GM23338 (cell line): ENCODE measurements at regions not wholly inside any gene's neighbourhood (a gene's known extent, or its start where the extent isn't known, plus 50 kb on each side); places are given as distances from the start of the nearest gene placed in this dataset.

Experiments used
- CREB1 ChIP-seq: fragments of 250-450 bp; sonication (Bioruptor Pico); IDR thresholded peaks from 2 replicates; pipeline ENCODE4 v1.5.0; 2020; ENCODE audit warnings: low read depth, mild to moderate bottlenecking, moderate library complexity
- EZH2 ChIP-seq: fragments of 200-600 bp; sonication (generic); IDR thresholded peaks from one replicate; pipeline ENCODE4 v1.8.0; 2017; ENCODE audit warnings: antibody characterized with exemption, mild to moderate bottlenecking, low read depth; ENCODE audit not compliant: unreplicated experiment
- EZH2phosphoT487 ChIP-seq: fragments of 200-600 bp; sonication (generic); IDR thresholded peaks from one replicate; pipeline ENCODE4 v1.8.1; 2018; ENCODE audit warnings: antibody characterized with exemption; ENCODE audit not compliant: unreplicated experiment
- JUNB ChIP-seq: IDR thresholded peaks from one replicate; pipeline ENCODE4 v1.6.1; 2016; ENCODE audit warnings: antibody characterized with exemption; ENCODE audit not compliant: unreplicated experiment
- NANOG ChIP-seq: IDR thresholded peaks from 2 replicates; pipeline ENCODE4 v1.6.1; 2016; ENCODE audit warnings: antibody characterized with exemption, borderline replicate concordance
- POLR2AphosphoS5 ChIP-seq: IDR thresholded peaks from 2 replicates; pipeline ENCODE4 v1.6.1; 2016; ENCODE audit warnings: antibody characterized with exemption, low read depth
- STAT1 ChIP-seq: IDR thresholded peaks from one replicate; pipeline ENCODE4 v1.6.1; 2016; ENCODE audit warnings: antibody characterized with exemption; ENCODE audit not compliant: unreplicated experiment
- ZNF114 ChIP-seq: fragments of 250-450 bp; sonication (Bioruptor Pico); IDR thresholded peaks from 2 replicates; pipeline ENCODE4 v1.5.0; 2020; ENCODE audit warnings: mild to moderate bottlenecking, moderate library complexity
- TF ChIP-seq, protein P1 (sequence below), 2 experiments: fragments of 200-600 bp in 1 of 2; sonication (generic) in 1 of 2; conservative IDR thresholded peaks; 2 replicates each; pipeline versions ENCODE4 v1.5.1 to v1.6.1; 2016 to 2017; ENCODE audit warnings: antibody characterized with exemption in 2 of 2, low read depth in 2 of 2, mild to moderate bottlenecking in 2 of 2, moderate library complexity in 1 of 2
- TF ChIP-seq, protein P2 (sequence below): IDR thresholded peaks from one replicate; pipeline ENCODE4 v1.6.1; 2018; ENCODE audit warnings: antibody characterized with exemption; ENCODE audit not compliant: unreplicated experiment
- TF ChIP-seq, protein P3 (sequence below): IDR thresholded peaks from 2 replicates; pipeline ENCODE4 v1.6.1; 2016; ENCODE audit warnings: antibody characterized with exemption
- TF ChIP-seq, protein P4 (sequence below): fragments of 250-450 bp; sonication (Bioruptor Pico); IDR thresholded peaks from 2 replicates; pipeline ENCODE4 v1.5.0; 2020; ENCODE audit warnings: mild to moderate bottlenecking, moderate library complexity

DNA sequence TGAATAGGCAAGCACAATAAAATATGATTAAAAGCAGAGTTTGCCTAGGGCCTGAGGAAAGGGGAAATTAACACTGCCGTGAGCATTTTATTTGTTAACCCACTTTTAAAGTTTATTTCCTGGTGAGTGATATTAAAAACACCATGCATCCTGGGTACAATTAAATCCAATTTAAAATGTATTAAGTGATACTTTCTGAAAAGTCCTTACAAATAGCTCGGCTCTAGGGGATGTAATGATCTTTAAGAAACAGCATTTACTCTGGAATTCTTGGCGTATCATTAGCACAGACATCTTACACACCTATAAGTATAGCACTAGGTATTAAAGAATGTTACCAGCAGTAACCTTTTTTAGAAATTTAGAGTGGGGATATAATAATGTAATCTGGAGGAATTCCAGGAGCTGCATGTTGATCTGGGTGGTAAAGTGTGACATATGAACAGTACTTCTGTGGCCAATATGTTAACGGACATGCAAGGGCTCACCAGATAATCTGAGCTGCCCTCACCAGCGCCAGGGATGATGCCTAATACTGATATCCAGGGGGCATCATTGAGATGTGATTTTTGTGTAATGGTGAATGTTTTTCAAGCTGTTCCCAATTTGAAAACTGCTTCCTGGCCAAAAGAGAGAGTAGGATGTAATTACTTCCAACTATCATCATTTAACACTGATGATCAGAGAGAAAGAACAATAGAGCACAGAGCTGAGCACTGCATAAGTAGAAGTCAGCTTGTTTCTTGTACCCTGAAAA lies 235.9 kb downstream of the DSEL start:
- TF ChIP-seq, protein P1, sequence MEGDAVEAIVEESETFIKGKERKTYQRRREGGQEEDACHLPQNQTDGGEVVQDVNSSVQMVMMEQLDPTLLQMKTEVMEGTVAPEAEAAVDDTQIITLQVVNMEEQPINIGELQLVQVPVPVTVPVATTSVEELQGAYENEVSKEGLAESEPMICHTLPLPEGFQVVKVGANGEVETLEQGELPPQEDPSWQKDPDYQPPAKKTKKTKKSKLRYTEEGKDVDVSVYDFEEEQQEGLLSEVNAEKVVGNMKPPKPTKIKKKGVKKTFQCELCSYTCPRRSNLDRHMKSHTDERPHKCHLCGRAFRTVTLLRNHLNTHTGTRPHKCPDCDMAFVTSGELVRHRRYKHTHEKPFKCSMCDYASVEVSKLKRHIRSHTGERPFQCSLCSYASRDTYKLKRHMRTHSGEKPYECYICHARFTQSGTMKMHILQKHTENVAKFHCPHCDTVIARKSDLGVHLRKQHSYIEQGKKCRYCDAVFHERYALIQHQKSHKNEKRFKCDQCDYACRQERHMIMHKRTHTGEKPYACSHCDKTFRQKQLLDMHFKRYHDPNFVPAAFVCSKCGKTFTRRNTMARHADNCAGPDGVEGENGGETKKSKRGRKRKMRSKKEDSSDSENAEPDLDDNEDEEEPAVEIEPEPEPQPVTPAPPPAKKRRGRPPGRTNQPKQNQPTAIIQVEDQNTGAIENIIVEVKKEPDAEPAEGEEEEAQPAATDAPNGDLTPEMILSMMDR (conservative IDR thresholded peaks at IDR 0.05; ENCODE audit: low read depth in 2 of 2) = no peak
- TF ChIP-seq, protein P2, sequence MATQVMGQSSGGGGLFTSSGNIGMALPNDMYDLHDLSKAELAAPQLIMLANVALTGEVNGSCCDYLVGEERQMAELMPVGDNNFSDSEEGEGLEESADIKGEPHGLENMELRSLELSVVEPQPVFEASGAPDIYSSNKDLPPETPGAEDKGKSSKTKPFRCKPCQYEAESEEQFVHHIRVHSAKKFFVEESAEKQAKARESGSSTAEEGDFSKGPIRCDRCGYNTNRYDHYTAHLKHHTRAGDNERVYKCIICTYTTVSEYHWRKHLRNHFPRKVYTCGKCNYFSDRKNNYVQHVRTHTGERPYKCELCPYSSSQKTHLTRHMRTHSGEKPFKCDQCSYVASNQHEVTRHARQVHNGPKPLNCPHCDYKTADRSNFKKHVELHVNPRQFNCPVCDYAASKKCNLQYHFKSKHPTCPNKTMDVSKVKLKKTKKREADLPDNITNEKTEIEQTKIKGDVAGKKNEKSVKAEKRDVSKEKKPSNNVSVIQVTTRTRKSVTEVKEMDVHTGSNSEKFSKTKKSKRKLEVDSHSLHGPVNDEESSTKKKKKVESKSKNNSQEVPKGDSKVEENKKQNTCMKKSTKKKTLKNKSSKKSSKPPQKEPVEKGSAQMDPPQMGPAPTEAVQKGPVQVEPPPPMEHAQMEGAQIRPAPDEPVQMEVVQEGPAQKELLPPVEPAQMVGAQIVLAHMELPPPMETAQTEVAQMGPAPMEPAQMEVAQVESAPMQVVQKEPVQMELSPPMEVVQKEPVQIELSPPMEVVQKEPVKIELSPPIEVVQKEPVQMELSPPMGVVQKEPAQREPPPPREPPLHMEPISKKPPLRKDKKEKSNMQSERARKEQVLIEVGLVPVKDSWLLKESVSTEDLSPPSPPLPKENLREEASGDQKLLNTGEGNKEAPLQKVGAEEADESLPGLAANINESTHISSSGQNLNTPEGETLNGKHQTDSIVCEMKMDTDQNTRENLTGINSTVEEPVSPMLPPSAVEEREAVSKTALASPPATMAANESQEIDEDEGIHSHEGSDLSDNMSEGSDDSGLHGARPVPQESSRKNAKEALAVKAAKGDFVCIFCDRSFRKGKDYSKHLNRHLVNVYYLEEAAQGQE = no peak
- TF ChIP-seq EZH2 (no peak), EZH2phosphoT487 (no peak), JUNB (no peak), POLR2AphosphoS5 (no peak), CREB1 (CRISPR knock-in tag) (no peak), ZNF114 (no peak), STAT1 (no peak), NANOG (no peak)
- TF ChIP-seq, protein P3, sequence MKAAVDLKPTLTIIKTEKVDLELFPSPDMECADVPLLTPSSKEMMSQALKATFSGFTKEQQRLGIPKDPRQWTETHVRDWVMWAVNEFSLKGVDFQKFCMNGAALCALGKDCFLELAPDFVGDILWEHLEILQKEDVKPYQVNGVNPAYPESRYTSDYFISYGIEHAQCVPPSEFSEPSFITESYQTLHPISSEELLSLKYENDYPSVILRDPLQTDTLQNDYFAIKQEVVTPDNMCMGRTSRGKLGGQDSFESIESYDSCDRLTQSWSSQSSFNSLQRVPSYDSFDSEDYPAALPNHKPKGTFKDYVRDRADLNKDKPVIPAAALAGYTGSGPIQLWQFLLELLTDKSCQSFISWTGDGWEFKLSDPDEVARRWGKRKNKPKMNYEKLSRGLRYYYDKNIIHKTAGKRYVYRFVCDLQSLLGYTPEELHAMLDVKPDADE = no peak
- TF ChIP-seq, protein P4, sequence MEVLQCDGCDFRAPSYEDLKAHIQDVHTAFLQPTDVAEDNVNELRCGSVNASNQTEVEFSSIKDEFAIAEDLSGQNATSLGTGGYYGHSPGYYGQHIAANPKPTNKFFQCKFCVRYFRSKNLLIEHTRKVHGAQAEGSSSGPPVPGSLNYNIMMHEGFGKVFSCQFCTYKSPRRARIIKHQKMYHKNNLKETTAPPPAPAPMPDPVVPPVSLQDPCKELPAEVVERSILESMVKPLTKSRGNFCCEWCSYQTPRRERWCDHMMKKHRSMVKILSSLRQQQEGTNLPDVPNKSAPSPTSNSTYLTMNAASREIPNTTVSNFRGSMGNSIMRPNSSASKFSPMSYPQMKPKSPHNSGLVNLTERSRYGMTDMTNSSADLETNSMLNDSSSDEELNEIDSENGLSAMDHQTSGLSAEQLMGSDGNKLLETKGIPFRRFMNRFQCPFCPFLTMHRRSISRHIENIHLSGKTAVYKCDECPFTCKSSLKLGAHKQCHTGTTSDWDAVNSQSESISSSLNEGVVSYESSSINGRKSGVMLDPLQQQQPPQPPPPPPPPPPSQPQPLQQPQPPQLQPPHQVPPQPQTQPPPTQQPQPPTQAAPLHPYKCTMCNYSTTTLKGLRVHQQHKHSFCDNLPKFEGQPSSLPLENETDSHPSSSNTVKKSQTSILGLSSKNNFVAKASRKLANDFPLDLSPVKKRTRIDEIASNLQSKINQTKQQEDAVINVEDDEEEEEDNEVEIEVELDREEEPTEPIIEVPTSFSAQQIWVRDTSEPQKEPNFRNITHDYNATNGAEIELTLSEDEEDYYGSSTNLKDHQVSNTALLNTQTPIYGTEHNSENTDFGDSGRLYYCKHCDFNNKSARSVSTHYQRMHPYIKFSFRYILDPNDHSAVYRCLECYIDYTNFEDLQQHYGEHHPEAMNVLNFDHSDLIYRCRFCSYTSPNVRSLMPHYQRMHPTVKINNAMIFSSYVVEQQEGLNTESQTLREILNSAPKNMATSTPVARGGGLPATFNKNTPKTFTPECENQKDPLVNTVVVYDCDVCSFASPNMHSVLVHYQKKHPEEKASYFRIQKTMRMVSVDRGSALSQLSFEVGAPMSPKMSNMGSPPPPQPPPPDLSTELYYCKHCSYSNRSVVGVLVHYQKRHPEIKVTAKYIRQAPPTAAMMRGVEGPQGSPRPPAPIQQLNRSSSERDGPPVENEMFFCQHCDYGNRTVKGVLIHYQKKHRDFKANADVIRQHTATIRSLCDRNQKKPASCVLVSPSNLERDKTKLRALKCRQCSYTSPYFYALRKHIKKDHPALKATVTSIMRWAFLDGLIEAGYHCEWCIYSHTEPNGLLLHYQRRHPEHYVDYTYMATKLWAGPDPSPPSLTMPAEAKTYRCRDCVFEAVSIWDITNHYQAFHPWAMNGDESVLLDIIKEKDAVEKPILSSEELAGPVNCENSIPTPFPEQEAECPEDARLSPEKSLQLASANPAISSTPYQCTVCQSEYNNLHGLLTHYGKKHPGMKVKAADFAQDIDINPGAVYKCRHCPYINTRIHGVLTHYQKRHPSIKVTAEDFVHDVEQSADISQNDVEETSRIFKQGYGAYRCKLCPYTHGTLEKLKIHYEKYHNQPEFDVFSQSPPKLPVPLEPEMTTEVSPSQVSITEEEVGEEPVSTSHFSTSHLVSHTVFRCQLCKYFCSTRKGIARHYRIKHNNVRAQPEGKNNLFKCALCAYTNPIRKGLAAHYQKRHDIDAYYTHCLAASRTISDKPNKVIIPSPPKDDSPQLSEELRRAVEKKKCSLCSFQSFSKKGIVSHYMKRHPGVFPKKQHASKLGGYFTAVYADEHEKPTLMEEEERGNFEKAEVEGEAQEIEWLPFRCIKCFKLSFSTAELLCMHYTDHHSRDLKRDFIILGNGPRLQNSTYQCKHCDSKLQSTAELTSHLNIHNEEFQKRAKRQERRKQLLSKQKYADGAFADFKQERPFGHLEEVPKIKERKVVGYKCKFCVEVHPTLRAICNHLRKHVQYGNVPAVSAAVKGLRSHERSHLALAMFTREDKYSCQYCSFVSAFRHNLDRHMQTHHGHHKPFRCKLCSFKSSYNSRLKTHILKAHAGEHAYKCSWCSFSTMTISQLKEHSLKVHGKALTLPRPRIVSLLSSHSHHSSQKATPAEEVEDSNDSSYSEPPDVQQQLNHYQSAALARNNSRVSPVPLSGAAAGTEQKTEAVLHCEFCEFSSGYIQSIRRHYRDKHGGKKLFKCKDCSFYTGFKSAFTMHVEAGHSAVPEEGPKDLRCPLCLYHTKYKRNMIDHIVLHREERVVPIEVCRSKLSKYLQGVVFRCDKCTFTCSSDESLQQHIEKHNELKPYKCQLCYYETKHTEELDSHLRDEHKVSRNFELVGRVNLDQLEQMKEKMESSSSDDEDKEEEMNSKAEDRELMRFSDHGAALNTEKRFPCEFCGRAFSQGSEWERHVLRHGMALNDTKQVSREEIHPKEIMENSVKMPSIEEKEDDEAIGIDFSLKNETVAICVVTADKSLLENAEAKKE (CRISPR knock-in tag) = no peak
